K562 (cell line): ENCODE measurements at regions not wholly inside any gene's neighbourhood (a gene's known extent, or its start where the extent isn't known, plus 50 kb on each side); places are given as distances from the start of the nearest gene placed in this dataset.

ENCODE experiments used
- SIX5 ChIP-seq, 2 experiments: IDR thresholded peaks; 2 replicates each; pipeline ENCODE4 v1.6.1; 2011; ENCODE audit warnings: low read length in 2 of 2, borderline replicate concordance in 1 of 2, low read depth in 1 of 2, mild to moderate bottlenecking in 1 of 2, moderate library complexity in 1 of 2; ENCODE audit not compliant: insufficient read depth in 1 of 2
- TF ChIP-seq, protein P1 (sequence below), 3 experiments: IDR thresholded peaks in 2 of 3; conservative IDR thresholded peaks in 1 of 3; 2 replicates each; pipeline ENCODE4 v1.5.1; 2011 to 2012; ENCODE audit warnings: low read length in 3 of 3, mild to moderate bottlenecking in 3 of 3, control low read depth in 2 of 3, improper control_type of control experiment in 1 of 3, inconsistent platforms in 1 of 3, low read depth in 1 of 3, mixed read lengths in 1 of 3, moderate library complexity in 1 of 3; ENCODE audit not compliant: insufficient read depth in 2 of 3

DNA sequence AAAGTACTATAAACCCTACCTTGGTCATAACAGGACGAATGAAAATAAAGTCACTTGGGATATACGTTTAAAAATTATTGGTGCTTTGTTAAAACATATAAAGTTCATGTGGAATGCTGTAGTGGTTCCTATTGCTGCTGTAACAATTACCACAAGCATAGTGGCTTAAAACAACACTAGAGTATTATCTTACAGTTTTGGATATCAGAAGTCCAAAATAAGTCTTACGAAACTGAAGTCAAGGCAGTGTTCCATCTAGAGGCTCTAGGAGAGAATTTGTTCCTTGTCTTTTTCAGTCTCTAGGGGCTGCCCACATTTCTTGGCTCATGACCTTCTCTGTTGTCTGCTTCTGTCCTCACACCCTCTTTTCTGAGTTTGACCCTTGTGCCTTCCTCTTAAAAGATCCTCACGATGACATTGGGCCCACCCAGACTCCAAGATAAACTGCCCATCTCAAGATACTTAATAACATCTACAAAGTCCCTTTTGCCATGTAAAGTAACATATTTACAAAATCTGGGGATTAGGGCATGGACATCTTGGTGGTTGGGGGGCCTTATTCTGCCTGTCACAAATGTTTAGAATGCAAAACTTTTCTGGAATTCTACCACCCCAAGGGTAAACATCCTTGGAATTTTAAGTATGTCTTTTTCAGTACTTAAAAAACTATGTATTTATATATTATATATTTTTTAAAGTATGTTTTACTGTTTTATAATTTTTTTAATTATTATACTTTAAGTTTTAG is 178.1 kb downstream of the ETNK1 start:
- TF ChIP-seq, protein P1, sequence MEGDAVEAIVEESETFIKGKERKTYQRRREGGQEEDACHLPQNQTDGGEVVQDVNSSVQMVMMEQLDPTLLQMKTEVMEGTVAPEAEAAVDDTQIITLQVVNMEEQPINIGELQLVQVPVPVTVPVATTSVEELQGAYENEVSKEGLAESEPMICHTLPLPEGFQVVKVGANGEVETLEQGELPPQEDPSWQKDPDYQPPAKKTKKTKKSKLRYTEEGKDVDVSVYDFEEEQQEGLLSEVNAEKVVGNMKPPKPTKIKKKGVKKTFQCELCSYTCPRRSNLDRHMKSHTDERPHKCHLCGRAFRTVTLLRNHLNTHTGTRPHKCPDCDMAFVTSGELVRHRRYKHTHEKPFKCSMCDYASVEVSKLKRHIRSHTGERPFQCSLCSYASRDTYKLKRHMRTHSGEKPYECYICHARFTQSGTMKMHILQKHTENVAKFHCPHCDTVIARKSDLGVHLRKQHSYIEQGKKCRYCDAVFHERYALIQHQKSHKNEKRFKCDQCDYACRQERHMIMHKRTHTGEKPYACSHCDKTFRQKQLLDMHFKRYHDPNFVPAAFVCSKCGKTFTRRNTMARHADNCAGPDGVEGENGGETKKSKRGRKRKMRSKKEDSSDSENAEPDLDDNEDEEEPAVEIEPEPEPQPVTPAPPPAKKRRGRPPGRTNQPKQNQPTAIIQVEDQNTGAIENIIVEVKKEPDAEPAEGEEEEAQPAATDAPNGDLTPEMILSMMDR (IDR thresholded peaks at IDR 0.05 in 2 of 3, conservative IDR thresholded peaks at IDR 0.05 in 1 of 3; ENCODE audit: insufficient read depth in 2 of 3, low read depth in 1 of 3, low read length in 3 of 3), result no peak
- TF ChIP-seq SIX5 (IDR thresholded peaks at IDR 0.05; ENCODE audit: borderline replicate concordance in 1 of 2, insufficient read depth in 1 of 2, low read depth in 1 of 2, low read length in 2 of 2), result no peak
